Left colon (tissue), 2 donors: ENCODE measurements at regions not wholly inside any gene's neighbourhood (a gene's known extent, or its start where the extent isn't known, plus 50 kb on each side); places are given as distances from the start of the nearest gene placed in this dataset.

Experiments used
- ATAC-seq: fragments of 200-7000 bp; cut with Tn5 transposase; one replicate; pipeline ENCODE4 v1.9.1; 2020; ENCODE audit warnings: mild to moderate bottlenecking, moderate library complexity
- DNase-seq, 2 donors: peaks; one replicate each; pipeline ENCODE4 v3.0.0-alpha.2; 2020
- intact Hi-C, 2 donors: fragments of 100-400 bp; cut with DNase I in 1 of 2; cut with micrococcal nuclease in 1 of 2; formaldehyde crosslinking; loops; one replicate each; pipeline versions ENCODE4 v1.11.2 to v1.14.0; 2022; cut with DNase I, micrococcal nuclease
- donor health status: DM: no; HTN: no; CAD: no.
- donor health status: DM: yes; HTN: yes; CAD: no.

- no peak for ATAC-seq
- intact Hi-C loops = no loop called here
- DNase-seq = no peak
Measured at GRCh38 chr16:61366006-61366405, 670.2 kb downstream of the CDH8 start.

- no peak for ATAC-seq
- DNase-seq = no peak
- intact Hi-C loops = no loop called here
Measured at GRCh38 chr16:61364990-61365389, 671.2 kb downstream of the CDH8 start.

- ATAC-seq = no peak
- DNase-seq = no peak
- intact Hi-C loops = no loop called here
Measured at GRCh38 chr16:61362585-61362984, 673.7 kb downstream of the CDH8 start.

- ATAC-seq = no peak
- DNase-seq = no peak
- intact Hi-C loops = no loop called here
Measured at GRCh38 chr16:61344791-61345190, 691.4 kb downstream of the CDH8 start.

GRCh38 chr16:61332461-61332860 lies 703.8 kb downstream of the CDH8 start:
- no peak for DNase-seq
- intact Hi-C loops = no loop called here
- no peak for ATAC-seq

- intact Hi-C loops = no loop called here
- ATAC-seq (no peak), DNase-seq (no peak)
Measured at GRCh38 chr16:61324044-61324443, 712.2 kb downstream of the CDH8 start.

GRCh38 chr16:61323456-61323855 lies 712.8 kb downstream of the CDH8 start:
- intact Hi-C loops = no loop called here
- ATAC-seq (no peak), DNase-seq (no peak)

GRCh38 chr16:61320791-61321190 lies 715.4 kb downstream of the CDH8 start:
- intact Hi-C loops = no loop called here
- DNase-seq (no peak), ATAC-seq (no peak)

- DNase-seq = no peak
- ATAC-seq = no peak
- intact Hi-C loops = no loop called here
Measured at GRCh38 chr16:61313931-61314330, 722.3 kb downstream of the CDH8 start.

GRCh38 chr16:61309386-61309785 lies 726.9 kb downstream of the CDH8 start:
- ATAC-seq (no peak), DNase-seq (no peak)
- intact Hi-C loops = no loop called here

GRCh38 chr16:61306204-61306603 lies 730.0 kb downstream of the CDH8 start:
- ATAC-seq (no peak), DNase-seq (no peak)
- intact Hi-C loops = no loop called here

- DNase-seq (no peak), ATAC-seq (no peak)
- intact Hi-C loops = no loop called here
Measured at GRCh38 chr16:61296814-61297213, 739.4 kb downstream of the CDH8 start.

GRCh38 chr16:61296305-61296704 lies 739.9 kb downstream of the CDH8 start:
- no peak for DNase-seq
- intact Hi-C loops = no loop called here
- ATAC-seq = no peak

GRCh38 chr16:61295311-61295710 lies 740.9 kb downstream of the CDH8 start:
- ATAC-seq (no peak), DNase-seq (no peak)
- intact Hi-C loops = no loop called here

- intact Hi-C loops = no loop called here
- no peak for ATAC-seq
- DNase-seq = no peak
Measured at GRCh38 chr16:61289141-61289540, 747.1 kb downstream of the CDH8 start.

GRCh38 chr16:61277849-61278248 lies 758.4 kb downstream of the CDH8 start:
- intact Hi-C loops = no loop called here
- DNase-seq (no peak), ATAC-seq (no peak)

GRCh38 chr16:61274211-61274610 lies 762.0 kb downstream of the CDH8 start:
- intact Hi-C loops = no loop called here
- no peak for ATAC-seq
- DNase-seq = no peak

- ATAC-seq (no peak), DNase-seq (no peak)
- intact Hi-C loops = no loop called here
Measured at GRCh38 chr16:61270726-61271125, 765.5 kb downstream of the CDH8 start.

GRCh38 chr16:61263400-61263799 lies 772.8 kb downstream of the CDH8 start:
- ATAC-seq (no peak), DNase-seq (no peak)
- intact Hi-C loops = no loop called here

- DNase-seq = no peak
- ATAC-seq = no peak
- intact Hi-C loops = no loop called here
Measured at GRCh38 chr16:61261315-61261714, 774.9 kb downstream of the CDH8 start.

- ATAC-seq = no peak
- intact Hi-C loops = no loop called here
- no peak for DNase-seq
Measured at GRCh38 chr16:61246592-61246991, 789.6 kb downstream of the CDH8 start.

GRCh38 chr16:61243954-61244353 lies 792.3 kb downstream of the CDH8 start:
- no peak for ATAC-seq
- intact Hi-C loops = no loop called here

More at GRCh38 chr16:61243954-61244353, 792.3 kb downstream of the CDH8 start:
- no peak for DNase-seq
